ENCODE measurements at regions not wholly inside any gene's neighbourhood (a gene's known extent, or its start where the extent isn't known, plus 50 kb on each side); places are given as distances from the start of the nearest gene placed in this dataset.
"Not testable (repeated sequence)": the region's sequence is repeated elsewhere in the genome, so short reads cannot be mapped to it uniquely, and the experiment has no call there.

DNA sequence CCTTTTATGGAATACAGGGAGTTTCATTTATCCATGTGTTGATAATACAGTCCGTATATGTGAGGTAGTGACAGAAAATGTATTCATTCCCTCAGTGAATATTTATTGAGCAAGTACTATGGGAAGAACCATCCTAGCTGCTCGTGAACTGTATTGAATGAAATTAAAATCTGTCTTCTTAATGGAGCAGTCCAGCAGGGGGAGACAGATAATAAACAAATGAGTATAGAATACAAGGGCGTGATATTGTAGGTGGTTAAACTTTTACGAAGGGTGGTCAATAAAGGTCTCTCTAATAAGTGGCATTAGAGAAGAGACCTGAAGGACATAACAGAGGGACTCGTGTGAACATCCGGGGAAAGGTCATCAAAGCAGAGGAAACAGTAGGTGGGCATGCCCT is 62.7 kb upstream of the OSTN start:
- TF ChIP-seq, protein P1, sequence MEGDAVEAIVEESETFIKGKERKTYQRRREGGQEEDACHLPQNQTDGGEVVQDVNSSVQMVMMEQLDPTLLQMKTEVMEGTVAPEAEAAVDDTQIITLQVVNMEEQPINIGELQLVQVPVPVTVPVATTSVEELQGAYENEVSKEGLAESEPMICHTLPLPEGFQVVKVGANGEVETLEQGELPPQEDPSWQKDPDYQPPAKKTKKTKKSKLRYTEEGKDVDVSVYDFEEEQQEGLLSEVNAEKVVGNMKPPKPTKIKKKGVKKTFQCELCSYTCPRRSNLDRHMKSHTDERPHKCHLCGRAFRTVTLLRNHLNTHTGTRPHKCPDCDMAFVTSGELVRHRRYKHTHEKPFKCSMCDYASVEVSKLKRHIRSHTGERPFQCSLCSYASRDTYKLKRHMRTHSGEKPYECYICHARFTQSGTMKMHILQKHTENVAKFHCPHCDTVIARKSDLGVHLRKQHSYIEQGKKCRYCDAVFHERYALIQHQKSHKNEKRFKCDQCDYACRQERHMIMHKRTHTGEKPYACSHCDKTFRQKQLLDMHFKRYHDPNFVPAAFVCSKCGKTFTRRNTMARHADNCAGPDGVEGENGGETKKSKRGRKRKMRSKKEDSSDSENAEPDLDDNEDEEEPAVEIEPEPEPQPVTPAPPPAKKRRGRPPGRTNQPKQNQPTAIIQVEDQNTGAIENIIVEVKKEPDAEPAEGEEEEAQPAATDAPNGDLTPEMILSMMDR (IDR thresholded peaks at IDR 0.05; ENCODE audit: insufficient read depth, low read length, severe bottlenecking) = peak; percentile 20
- H3K36me3 ChIP-seq (ENCODE audit: control insufficient read depth, insufficient read depth, low read length) = no peaks in the 10 kb centered on the region
- FAIRE-seq = no peak
- no peaks in the 10 kb centered on the region for H3K27me3 ChIP-seq (ENCODE audit: control insufficient read depth, insufficient read depth, low read length)
- H3K4me3 ChIP-seq (ENCODE audit: low read depth, low read length) = no peak overlapping the region
- peak; percentile 28 for DNase-seq (ENCODE audit: low read depth)

DNA sequence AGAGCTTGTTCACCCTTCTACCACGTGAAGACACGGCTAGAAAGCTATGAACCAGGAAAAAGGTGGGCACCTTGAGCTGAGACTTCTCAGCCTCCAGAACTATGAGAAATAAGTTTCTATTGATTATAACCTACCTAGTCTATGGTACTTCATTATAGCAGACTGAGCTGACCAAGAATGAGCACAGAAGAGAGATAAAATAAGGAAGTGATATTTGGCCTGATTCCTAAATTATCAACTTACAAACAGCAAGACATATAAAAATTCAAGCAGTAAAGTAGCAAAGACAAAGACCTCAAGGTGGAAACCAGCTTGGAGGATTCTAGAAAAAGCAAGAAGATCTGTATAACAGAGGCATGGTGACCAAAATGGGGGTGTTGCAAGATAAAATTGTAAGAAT is 63.9 kb upstream of the OSTN start:
- no peak overlapping the region for H3K4me3 ChIP-seq (ENCODE audit: low read depth, low read length)
- no peak for DNase-seq (ENCODE audit: low read depth)
- FAIRE-seq = no peak
- no peaks in the 10 kb centered on the region for H3K36me3 ChIP-seq (ENCODE audit: control insufficient read depth, insufficient read depth, low read length)
- H3K27me3 ChIP-seq (ENCODE audit: control insufficient read depth, insufficient read depth, low read length) = no peaks in the 10 kb centered on the region
- TF ChIP-seq, protein P1 (IDR thresholded peaks at IDR 0.05; ENCODE audit: insufficient read depth, low read length, severe bottlenecking) = no peak

DNA sequence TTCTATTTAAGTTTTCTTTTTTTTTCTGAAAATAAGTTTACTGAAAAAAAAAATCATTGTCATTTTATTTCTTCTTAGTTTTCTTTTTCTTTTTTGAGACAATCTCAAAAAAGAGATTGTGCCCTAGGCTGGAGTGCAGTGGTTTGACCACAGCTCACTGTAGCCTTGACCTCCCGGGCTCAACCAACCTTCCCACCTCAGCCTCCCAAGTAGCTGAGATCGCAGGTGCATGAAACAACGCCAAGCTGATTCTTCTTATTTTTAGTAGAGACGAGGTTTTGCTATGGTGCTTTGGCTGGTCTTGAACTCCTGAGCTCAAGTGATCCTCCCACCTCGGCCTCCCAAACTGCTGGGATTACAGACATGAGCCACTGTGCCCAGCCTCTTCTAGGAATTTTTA is 65.7 kb upstream of the OSTN start:
- Histone ChIP-seq H3K36me3 (ENCODE audit: control insufficient read depth, insufficient read depth, low read length) (no peaks in the 10 kb centered on the region), H3K27me3 (ENCODE audit: control insufficient read depth, insufficient read depth, low read length) (no peaks in the 10 kb centered on the region), H3K4me3 (ENCODE audit: low read depth, low read length) (no peak overlapping the region)
- TF ChIP-seq, protein P1 (IDR thresholded peaks at IDR 0.05; ENCODE audit: insufficient read depth, low read length, severe bottlenecking) = no peak
- DNase-seq (ENCODE audit: low read depth) = no peak
- no peak for FAIRE-seq

DNA sequence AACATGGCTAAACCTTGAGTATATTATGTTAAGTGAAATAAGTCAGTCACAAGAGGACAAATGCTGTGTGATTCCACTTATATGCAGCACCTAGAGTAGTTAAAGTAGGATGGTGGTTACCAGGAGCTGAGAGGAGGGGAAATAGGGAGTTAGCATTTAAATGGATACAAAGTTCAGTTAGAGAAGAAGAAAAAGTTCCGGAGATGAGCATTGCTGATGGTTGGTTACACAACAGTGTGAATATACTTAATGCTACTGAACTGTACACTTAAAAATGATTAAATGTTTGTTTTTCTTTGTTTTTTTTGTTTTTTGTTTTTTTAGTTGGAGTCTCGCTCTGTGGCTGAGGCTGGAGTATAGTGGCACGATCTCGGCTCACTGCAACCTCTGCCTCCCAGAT is 67.7 kb upstream of the OSTN start:
- Histone ChIP-seq H3K36me3 (ENCODE audit: control insufficient read depth, insufficient read depth, low read length) (no peaks in the 10 kb centered on the region), H3K4me3 (ENCODE audit: low read depth, low read length) (no peak overlapping the region), H3K27me3 (ENCODE audit: control insufficient read depth, insufficient read depth, low read length) (no peaks in the 10 kb centered on the region)
- TF ChIP-seq, protein P1 (IDR thresholded peaks at IDR 0.05; ENCODE audit: insufficient read depth, low read length, severe bottlenecking) = no peak
- DNase-seq (ENCODE audit: low read depth) (no peak), FAIRE-seq (no peak)

DNA sequence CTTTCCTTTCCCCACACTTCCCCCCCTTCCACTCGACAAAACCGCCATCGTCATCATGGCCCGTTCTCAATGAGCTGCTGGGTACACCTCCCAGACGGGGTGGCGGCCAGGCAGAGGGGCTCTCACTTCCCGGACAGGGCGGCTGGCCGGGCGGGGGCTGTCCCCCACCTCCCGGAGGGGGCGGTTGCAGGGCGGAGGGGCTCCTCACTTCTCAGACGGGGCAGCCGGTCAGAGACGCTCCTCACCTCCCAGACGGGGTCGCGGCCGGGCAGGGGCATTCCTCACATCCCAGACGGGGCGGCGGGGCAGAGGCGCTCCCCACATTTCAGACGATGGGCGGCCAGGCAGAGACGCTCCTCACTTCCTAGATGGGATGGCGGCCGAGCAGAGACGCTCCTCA is 74.2 kb upstream of the OSTN start:
- not testable (repeated sequence) for H3K36me3 ChIP-seq (ENCODE audit: control insufficient read depth, insufficient read depth, low read length); H3K4me3 ChIP-seq (ENCODE audit: low read depth, low read length); H3K27me3 ChIP-seq (ENCODE audit: control insufficient read depth, insufficient read depth, low read length); FAIRE-seq; DNase-seq (ENCODE audit: low read depth)

DNA sequence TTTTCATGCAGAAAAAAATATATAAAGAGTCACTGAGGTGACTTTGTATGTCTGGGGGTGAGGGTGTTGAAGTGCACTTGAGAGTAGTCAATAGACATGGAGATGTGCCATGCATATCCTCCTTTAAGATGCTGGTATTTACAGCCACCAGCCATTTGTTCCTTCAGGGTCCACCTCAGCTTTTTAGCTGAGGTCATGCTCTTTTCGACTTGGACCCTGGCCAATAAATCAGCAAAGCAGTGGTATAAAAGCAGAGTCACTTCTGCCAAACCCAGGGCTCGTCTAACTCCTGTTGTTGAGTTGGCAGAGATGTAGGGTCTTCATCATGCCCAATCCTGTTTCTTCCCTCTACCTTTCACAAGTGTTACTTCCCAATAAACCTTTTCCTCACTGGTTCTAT is 75.1 kb upstream of the OSTN start:
- Histone ChIP-seq H3K36me3 (ENCODE audit: control insufficient read depth, insufficient read depth, low read length) (no peaks in the 10 kb centered on the region), H3K4me3 (ENCODE audit: low read depth, low read length) (no peak overlapping the region), H3K27me3 (ENCODE audit: control insufficient read depth, insufficient read depth, low read length) (no peaks in the 10 kb centered on the region)
- DNase-seq (ENCODE audit: low read depth) (no peak), FAIRE-seq (no peak)
- TF ChIP-seq, protein P1 (IDR thresholded peaks at IDR 0.05; ENCODE audit: insufficient read depth, low read length, severe bottlenecking) = no peak
